Stimulated activated CD4-positive, alpha-beta T cell treated with anti-CD3 and anti-CD28 coated beads, Interleukin-4, amount 100 ng/mL, for 1 hour (primary cell): ENCODE measurements at regions not wholly inside any gene's neighbourhood (a gene's known extent, or its start where the extent isn't known, plus 50 kb on each side); places are given as distances from the start of the nearest gene placed in this dataset.

Experiments
- DNase-seq: peaks from one replicate; pipeline ENCODE4 v3.0.0-alpha.2; 2020

DNA sequence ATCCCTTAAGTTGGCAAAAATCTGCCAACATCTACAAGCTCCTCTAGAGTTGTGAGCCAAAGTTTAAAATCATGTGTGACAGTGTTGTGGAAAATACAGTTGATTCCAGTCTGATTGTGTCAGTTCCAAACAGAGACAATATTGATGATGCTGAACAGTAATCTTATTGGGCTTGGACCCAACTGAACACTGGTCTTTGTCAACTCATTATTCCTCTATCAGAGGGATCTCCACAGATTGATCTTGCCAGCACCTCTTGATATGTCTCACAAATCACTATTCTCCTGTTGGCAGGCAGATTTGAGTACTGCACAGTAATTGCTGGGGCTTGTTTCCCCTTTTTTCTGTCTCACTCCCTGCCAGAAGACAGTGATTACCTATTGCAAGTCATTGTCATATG lies 326.6 kb upstream of the DPH6 start:
- DNase-seq = no peak

DNA sequence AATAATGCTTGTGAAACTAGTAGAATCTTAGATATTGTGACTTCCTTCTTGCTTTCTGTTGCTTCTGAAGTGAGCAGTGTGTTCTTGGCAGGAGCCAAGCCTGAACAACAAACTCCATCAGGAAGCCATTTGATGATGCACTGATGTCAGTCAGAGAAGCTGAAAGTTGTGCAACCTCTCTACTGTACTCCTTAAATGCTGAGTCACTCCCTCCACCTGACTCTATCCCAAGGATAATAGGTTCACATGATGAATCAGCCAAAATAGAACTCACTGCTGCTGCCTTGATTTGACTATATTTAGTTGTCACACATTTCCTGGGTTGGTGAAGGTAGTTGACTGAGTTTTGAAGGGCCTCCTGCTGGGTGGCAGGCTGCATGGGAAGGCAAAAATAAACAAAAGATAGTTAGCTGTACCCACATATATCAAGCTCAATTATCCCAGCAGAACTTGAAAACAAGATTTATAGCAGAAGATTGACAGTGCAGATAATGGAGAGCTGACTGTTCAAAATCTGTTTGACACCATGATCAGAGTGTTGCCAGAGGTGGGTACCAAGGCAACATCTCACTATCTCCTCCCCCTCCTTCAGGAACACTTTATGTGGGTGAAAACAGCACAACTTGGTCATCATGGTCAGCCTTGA lies 328.4 kb upstream of the DPH6 start:
- no peak for DNase-seq

DNA sequence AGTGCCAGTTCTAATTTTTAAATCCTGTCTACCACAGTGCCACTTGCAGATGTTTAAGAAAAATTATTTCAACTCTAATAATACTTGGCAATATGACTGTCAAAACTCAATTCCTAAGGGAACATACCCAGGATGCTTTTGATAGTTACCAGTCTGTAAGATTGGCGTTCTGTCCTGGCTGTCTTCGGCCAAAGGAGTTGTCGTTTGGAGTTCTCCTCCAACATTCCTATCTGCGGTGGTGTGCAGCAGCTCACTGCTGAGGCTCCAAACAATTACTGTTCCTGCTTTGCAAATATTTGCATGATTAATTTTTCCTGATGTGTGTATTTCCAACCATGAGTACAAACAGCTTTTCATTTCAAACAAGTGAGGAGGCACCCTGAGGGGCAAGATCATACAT lies 330.8 kb upstream of the DPH6 start:
- no peak for DNase-seq

DNA sequence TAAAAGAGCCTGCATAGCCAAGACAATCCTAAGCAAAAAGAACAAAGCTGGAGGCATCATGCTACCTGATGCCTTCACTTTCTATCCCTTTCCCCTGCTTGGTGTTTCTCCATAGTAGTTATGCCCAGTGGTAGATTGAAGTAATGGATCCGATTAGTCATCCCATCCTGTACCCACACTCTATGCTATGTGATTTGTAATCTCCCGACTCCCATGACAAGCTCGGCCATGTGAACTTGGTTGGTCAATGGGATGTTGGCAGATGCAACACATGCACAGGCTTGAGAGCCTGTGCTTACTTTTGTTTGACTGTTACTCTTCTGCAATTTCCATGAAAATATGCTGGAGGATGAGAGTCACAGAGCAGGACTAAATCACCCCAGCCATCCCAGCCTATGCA lies 334.9 kb upstream of the DPH6 start:
- DNase-seq = no peak

DNA sequence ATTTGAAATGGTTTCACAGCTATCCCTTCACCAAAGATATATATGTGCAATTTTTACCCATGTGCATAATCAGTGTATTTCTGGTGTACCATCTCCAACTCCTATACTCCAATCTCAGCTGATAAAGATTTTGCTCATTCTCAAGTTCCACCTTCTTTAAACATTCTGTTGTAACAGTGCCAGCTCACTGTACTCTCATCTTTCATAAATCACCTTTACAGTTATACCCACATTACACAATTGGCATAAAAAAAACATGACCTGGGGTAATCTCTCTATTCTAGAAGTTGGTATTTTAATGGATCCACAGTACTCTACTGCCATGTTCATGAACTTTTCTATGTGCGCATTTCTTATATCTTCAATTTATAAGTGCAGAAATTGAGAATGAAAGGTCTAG lies 339.9 kb upstream of the DPH6 start:
- DNase-seq = no peak

DNA sequence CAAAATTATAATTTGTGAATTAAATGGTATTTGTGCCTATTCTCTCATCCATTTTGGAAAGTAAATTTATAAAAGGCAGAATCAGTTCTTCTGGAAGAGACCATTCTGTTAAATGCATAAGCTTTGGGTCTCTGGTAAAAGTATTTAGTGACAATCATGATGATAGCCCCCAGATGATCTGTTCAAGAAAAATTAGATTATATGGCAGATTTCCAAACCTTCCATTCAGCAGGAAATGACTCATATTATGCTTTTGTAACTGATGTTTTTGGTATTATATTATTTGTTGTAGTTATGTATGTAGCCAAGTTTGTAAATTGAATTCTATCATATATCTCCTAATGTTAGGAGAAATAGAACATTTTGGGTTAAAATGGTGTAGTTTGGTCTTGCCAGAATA lies 340.8 kb upstream of the DPH6 start:
- no peak for DNase-seq

DNA sequence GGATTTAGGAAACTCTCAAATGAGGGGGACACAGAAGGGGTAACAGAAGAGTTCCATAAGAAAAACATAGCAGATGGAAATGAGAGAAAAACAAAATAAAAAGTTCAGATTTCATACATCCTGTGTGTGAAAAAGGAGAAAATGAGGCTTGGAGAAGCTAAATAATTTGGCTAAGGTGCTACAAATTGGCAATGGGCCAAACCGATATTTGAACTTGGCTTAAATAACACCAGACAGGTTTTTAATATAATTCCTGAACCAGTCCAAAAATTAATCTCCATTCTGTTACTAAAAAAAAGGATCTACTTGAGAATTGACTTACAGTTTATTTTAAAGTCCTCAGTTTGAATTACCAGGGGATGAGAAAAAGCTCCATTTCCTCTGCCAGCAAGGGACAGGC lies 342.9 kb upstream of the DPH6 start:
- no peak for DNase-seq

DNA sequence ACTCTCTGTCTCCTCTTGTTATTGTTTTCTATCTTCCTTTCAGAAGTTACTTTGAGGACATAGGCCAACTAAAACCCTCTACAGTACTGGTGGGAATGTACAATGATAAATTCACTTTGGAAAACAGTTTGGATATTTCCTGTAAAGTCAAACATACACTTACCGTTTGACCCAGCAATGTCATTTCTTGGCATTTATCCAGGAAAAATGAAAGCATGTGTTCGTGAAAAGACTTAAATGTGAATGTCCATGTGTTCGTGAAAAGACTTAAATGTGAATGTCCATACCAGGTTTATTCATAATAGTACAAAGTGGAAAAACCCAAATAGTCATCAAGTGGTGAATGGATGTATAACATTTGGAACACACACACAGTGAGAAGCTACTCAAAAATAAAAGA lies 361.5 kb upstream of the DPH6 start:
- no peak for DNase-seq

DNA sequence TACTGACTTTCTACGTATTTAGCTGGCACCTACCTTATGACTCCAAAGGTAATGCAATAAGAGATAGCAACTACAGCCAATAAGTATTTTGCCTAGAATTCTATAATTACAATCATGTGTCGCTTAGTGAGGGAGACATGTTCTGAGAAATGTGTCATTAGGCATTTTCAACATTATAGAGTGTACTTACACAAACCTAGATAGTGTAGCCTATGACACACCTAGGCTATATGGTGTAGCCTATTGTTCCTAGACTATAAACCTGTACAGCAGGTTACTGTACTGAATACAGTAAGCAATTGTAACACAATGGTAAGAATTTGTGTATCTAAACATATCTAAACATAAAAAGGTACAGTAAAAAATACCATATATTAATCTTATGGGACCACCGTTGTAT lies 363.4 kb upstream of the DPH6 start:
- no peak for DNase-seq

DNA sequence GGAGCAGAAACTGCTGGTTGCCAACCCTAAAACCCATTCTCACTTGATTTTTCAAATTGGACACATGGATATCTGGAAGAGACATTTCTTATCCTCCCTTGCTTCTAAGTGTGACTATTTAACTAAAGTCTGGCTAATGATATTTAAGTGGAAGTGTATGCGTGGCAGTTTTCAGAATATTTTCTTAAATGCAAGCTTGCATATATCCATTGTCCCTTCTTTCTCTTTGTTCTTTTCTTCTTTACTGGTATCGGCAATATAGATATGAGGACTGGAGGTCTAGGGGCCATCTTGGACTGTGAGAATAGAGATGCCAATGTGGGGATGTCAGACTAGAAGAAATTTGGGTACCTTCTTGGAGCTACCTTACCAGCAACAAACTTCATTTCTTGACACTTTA lies 364.3 kb upstream of the DPH6 start:
- DNase-seq = no peak

DNA sequence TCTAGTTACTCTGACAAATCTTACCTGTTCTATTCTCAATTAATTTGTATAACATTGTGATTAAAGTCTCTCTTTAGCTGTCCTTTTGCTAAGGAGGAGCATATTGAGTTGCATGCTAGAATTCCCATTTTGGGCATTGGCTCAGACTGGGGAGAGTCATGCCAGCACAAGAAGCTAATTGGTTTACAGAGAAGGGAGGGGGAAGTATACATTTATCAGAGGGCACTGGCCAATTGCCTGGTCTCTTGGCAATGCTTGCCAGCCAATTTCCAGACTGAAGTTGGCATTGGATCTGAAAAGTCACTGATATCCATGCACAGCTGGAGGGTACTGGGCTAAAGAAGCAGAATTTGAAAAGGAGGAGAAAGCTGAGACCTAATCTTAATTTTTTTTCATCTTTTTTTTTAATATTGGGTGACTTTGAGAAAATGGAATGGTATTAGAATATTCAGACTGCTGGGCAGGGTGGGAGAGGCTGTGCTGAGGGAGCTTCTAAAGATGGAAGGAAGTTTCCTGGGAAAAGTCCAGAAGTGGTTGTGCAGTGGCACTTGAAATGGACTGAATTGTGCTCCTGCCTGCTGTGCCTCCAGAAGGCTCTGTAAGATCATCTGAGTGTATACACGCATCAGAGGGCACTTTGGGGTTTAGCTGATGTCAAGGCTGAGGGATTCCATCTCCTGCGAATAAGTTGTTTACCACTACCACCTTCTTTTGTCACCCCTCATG lies 365.2 kb upstream of the DPH6 start:
- DNase-seq = no peak

DNA sequence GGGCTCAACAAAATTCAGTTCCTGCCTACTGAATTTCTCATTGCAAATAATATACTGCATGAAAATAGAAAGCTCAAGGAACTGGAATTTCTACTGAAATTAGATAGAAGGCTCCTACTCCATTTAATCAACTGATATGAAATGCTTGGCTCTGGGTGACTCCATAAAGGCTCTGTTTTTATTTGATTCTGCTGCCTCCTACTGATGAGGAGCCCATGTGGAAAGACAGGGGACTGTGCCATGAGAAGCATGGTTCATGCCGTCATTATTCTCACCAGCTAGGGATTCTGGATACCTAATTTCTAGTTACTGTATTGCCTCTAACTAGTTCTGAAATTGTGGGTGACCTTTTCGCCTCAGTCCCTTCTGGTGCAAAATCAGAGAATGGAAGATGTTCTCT lies 366.2 kb upstream of the DPH6 start:
- no peak for DNase-seq

DNA sequence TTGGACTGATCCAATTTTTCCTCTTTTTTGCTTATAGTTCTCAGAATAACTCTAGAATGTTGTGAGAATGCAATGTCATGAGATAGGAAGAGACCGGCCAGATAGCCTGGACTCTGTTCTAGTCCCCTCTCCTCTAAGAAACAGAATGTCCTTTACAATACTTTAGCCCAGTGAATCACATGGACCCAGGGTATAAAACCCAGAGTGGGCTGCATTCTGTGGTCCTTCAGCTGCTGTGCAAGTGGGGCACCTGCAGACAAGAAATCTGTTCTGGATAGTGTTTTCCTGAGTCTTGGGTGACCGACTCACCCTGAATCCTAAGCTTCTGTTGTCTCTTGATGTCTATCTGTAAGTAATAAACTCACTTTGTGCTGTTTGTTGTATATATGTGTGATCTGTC lies 368.6 kb upstream of the DPH6 start:
- DNase-seq = no peak

DNA sequence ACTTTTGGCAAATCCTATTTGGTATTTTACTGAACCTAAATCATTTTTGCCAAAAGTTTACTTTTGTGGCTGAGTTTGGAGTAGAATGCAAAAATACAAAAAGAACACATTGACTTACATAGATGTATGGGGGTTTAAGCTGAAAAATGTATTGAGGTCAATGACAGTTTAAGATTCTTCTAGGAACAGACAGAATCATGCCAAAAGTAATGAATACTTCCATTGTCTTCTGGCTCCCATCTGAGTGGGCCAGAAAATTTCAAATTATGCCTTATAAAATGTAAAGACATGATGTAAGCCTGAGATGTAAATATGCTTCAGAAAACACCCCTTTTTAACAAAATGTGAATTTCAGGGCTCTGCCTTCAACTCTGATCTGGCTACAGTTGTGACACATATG lies 375.1 kb upstream of the DPH6 start:
- DNase-seq = no peak

DNA sequence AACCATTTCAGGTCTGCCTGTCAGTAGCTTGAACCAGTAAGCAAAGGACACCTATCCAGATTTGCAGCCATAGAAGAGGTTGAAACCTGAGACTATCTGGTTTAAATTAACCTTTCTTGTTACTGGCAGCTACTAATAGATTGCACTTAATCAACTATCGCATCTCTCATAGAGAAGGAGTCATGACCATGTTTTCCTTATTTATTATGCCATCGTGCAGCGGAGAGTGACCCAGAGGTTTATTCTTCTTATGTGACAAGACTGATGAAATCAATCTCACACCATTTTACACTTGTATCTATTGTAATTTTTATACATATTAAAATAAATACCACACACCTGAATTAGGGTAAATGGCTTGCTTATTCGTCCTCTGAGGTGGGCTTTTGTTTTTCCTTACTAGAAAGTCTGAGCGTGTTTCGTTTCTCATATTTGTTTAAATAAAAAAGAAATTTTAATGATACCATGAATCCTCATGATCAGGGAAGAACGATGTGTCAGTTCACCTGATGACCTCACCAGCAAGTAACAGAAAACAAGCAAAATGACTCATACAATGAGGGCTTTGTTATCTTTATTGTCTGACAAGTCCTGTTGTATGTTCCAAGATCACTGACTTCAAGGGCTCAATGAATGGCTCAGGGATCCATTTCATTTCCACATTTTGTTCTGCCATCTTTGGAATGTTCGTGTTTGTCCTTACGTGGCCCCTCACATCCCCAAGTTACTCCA lies 379.5 kb upstream of the DPH6 start:
- DNase-seq = no peak

DNA sequence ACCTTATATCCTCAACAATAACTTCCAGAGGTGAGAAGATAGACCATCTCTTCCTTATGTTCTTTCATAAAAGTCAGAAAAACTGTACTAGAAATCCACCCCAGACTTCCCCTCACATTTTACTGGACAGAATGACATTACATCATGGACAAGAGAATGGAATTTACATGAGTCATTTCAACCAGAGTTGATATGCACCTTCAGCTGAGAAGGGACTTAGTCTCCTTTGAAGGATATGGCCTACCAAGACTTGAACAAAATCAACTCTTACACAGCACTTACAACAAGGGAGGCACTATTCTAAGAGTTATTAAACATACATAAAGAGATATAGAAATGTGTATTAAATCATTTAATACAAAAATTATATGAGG lies 380.0 kb upstream of the DPH6 start:
- DNase-seq = no peak

DNA sequence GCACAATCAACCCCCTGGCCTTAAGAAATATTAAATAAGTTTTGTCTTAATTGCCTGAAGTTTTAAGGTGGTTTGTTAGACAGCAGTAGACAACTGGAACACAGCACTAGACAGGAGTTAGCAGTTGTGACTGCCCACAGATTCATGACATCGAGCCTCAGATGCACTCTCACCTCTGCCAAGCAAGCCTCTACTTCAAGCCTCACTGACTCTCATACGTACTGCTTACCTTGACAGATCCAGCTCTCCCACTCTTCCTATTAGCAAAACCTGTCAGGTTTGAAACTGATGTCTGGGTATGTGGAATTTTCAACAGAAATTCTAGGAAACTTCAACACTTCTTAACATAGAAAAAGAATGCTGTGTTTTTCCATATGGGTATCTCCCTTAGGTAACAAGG lies 382.9 kb upstream of the DPH6 start:
- no peak for DNase-seq

DNA sequence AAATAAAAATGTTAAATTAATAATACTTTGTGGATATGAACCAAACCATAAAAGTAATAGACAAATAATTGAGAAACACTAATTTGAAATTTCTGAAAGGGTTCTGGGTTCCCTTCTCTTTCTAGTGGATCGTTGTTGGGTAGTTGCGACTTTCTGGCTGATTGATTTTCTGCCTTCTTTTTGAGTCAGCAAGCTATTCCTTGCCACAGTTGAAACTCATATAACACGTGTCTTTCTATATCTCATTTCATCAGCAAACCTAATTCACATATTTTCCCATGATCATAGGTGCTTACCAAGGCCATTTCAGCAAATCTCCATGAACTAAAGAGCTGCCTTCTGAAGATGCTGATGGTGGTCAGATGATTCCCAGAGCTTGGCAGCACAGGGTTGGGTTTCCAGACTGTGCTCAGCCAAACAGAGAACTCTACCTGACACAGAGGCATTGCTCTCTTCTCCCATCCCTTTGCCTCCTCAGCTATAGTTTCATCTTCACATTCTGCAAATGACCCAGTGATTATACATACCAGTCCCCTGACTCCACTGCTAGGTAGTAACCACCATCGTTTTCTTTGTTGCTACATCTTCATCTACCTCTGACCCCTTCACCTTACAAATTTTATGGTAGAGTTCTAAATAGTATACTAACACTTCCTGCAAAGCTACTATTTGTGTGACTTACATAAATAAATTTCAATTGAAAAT lies 383.9 kb upstream of the DPH6 start:
- no peak for DNase-seq

DNA sequence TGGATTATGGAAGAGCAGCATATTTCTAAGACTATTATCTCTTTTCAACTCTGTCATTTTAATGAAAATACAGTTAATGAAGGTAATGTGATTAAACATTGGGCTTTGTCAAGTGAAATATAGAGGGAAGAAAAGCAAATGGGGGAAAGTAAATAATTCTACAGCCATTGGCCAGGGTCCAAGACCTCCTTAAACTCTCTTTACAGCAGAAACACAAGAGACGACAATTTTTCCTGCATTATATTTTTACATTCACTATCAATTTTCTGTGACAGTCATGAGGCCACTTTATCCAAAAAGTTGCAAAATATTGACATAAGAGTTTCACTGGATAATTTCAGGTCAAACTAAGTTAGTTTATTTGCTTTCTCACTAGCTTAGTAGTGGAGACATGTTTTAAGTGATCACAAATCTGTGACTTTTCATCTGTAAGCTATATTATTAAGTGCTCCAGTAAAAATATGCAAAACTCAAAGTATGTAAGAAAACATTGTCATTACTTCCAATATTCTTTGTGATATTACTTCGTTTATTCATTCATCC lies 385.9 kb upstream of the DPH6 start:
- DNase-seq = no peak

DNA sequence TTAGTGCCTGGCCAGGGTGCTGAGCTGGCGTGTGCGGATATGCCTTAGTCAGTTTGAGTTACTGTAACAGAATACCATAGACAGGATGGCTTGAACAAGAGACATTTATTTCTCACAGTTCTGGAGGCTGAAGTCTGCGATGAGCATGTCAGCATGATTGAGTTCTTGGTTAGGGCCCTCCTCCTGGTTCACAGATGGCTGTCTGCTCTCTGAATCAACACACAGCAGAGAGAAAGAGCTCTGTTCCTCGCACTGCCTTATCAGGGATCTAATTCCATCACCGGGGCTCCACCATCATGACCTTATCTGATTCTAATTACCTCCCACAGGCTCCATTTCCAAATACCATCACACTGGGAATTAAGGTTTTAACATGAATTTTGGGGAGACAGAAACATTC lies 386.6 kb upstream of the DPH6 start:
- no peak for DNase-seq

DNA sequence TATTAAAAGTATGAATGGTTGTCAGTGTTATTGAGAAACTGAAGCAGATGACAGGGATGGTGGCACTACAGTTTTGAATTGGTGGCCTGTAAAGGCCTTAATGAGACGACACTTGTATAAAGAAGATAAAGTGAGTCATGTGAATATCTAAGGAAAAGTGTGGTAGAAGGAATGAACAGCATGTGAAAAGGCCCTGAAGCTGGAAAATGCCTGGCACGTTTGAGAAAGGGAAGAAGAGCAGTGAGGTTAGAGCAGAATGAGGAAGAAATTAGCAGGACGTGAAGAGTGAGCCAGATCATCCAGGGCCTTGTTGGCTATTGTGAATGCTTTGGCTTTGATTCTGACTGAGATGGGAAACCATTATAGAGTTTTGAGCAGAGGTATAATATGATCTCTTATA lies 387.6 kb upstream of the DPH6 start:
- no peak for DNase-seq

DNA sequence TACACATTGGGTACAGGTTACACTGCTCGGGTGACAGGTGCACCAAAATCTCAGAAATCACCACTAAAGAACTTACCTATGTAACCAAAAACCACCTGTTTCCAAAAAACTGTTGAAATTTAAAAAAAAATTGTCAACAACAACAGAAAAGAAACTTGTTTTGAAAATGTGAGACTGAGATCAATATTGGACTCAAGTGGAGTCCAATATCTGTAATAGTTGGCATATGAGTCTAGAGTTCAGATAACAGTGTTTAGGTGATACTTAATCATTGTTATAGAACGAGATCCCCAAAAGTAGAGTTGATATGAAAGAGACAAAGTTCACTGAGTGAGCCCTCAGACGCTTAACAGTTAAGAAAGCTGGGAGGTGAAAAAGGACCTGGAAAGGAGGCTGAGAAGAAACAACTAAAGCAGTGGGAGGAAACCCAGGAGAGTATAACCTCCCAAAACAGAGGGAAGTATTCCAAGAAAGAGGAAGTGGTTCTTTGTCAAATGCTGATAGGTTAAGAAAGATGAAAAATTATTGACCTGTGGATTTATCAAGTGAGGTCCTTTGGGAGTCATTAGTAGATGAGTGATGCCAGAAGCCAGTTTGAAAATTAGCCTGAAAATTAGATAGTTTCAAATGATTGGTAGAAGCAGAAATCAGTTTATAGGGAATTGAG lies 388.6 kb upstream of the DPH6 start:
- no peak for DNase-seq

DNA sequence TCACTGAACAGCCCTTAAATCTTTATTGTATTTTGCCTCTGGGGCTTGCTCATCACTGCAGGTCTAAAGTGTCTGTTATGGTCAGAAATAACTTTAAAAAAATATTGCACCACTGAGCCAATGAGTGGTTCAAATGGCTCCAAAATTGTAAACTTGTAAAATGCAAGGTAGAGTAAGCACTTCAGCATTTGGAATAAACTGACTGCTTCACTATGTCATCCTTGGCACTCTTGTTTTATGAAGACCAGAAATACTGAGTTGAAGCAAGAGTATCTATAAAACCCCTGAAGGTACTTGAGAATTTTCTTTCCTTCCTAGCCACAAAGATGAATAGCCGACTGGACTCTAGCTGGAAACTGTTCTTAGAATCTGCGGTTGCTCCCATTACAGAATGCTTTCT lies 390.3 kb upstream of the DPH6 start:
- DNase-seq = no peak
